GM12878 (cell line): ENCODE measurements at regions not wholly inside any gene's neighbourhood (a gene's known extent, or its start where the extent isn't known, plus 50 kb on each side); places are given as distances from the start of the nearest gene placed in this dataset.

Source experiments
- ATAC-seq: fragments of 200-7000 bp; cut with Tn5 transposase; 3 replicates; pipeline ENCODE4 v1.9.1; 2020; ENCODE audit warnings: mild to moderate bottlenecking, moderate library complexity
- BruUV-seq: library from RNA; stranded (reverse); fragments of 400-500 nt; replicated peaks from 2 replicates; lab custom pipeline; 2021; lab: Mats Ljungman, UMichigan
- CTCF ChIA-PET: fragments of 300-600 bp; sonication (Branson Sonifier 250); formaldehyde crosslinking; extraction: SDS; loops from one replicate; lab custom pipeline; 2021; ENCODE audit warnings: inconsistent platforms; lab: Yijun Ruan, JAX
- POLR2A ChIA-PET: fragments of 350-600 bp; formaldehyde crosslinking; extraction: SDS; loops from one replicate; lab custom pipeline; 2021; ENCODE audit warnings: inconsistent platforms; lab: Charles Lee
- RAD21 ChIA-PET: fragments of 300-600 bp; sonication (Branson Sonifier 250); formaldehyde crosslinking; loops from one replicate; lab custom pipeline; 2023; ENCODE audit warnings: antibody characterized with exemption; ENCODE audit not compliant: unreplicated experiment; lab: Charles Lee
- SMC1A ChIA-PET: fragments of 300-600 bp; sonication (Branson Sonifier 250); formaldehyde crosslinking; loops from one replicate; lab custom pipeline; 2023; ENCODE audit not compliant: unreplicated experiment, uncharacterized antibody; lab: Charles Lee
- DNase-seq: peaks from one replicate; pipeline ENCODE4 v3.0.0-alpha.2; 2011; ENCODE audit warnings: low read depth, low spot score
- FAIRE-seq: peaks from 3 replicates; lab custom pipeline; 2011; peaks lifted over from hg19 to GRCh38; lab: Jason Lieb, UNC
- H2AFZ ChIP-seq: 2 replicates; pipeline ENCODE4 v1.6.0; 2011; ENCODE audit warnings: low read depth, low read length, control low read depth; ENCODE audit not compliant: control insufficient read depth
- H3K27ac ChIP-seq: 2 replicates; pipeline ENCODE4 v1.5.1; 2011; ENCODE audit warnings: control low read depth; ENCODE audit not compliant: control insufficient read depth, insufficient read depth
- H3K27me3 ChIP-seq, 2 experiments: replicated peaks in 1 of 2; 2 replicates each; pipeline versions ENCODE4 v1.6.0 to v1.6.1; 2011; ENCODE audit warnings: low read length in 1 of 2; ENCODE audit not compliant: control insufficient read depth in 2 of 2, insufficient read depth in 2 of 2
- H3K36me3 ChIP-seq, 2 experiments: 2 replicates each; pipeline ENCODE4 v1.5.1; 2011; ENCODE audit warnings: low read length in 1 of 2; ENCODE audit not compliant: control insufficient read depth in 2 of 2, insufficient read depth in 2 of 2
- H3K4me1 ChIP-seq: 2 replicates; pipeline ENCODE4 v1.6.1; 2011; ENCODE audit warnings: mild to moderate bottlenecking, low read length, moderate library complexity, mixed read lengths; ENCODE audit not compliant: control insufficient read depth, insufficient read depth
- H3K4me2 ChIP-seq: 2 replicates; pipeline ENCODE4 v1.6.0; 2011; ENCODE audit warnings: control low read depth; ENCODE audit not compliant: control insufficient read depth, insufficient read depth
- H3K4me3 ChIP-seq: fragments of 200-600 bp; sonication (generic); 2 replicates; pipeline ENCODE4 v1.5.1; 2016
- H3K79me2 ChIP-seq: 2 replicates; pipeline ENCODE4 v1.6.0; 2011; ENCODE audit warnings: low read length; ENCODE audit not compliant: control insufficient read depth, insufficient read depth
- H3K9ac ChIP-seq: 2 replicates; pipeline ENCODE4 v1.8.0; 2011; ENCODE audit warnings: low read length, control low read depth, mixed read lengths; ENCODE audit not compliant: control insufficient read depth, insufficient read depth
- H3K9me3 ChIP-seq: replicated peaks from 3 replicates; pipeline ENCODE4 v1.5.1; 2011; ENCODE audit warnings: mild to moderate bottlenecking, low read length; ENCODE audit not compliant: control insufficient read depth, insufficient read depth
- H4K20me1 ChIP-seq: 2 replicates; pipeline ENCODE4 v1.6.0; 2011; ENCODE audit not compliant: control insufficient read depth, insufficient read depth
- ETV6 ChIP-seq, 2 experiments: fragments of 450-650 bp in 1 of 2; IDR thresholded peaks in 1 of 2; conservative IDR thresholded peaks in 1 of 2; 2 replicates each; pipeline ENCODE4 v1.6.1; 2014; ENCODE audit warnings: antibody characterized with exemption in 1 of 2, borderline replicate concordance in 1 of 2, low read depth in 1 of 2, mild to moderate bottlenecking in 1 of 2, moderate library complexity in 1 of 2
- JUND ChIP-seq: IDR thresholded peaks from 2 replicates; pipeline ENCODE4 v1.6.1; 2012; ENCODE audit warnings: low read depth, mild to moderate bottlenecking, low read length, improper control_type of control experiment, moderate library complexity
- MYB ChIP-seq: fragments of 150-350 bp; IDR thresholded peaks from 2 replicates; pipeline ENCODE4 v1.6.1; 2014; ENCODE audit warnings: mild to moderate bottlenecking, low read depth, low read length, borderline replicate concordance
- POLR2A ChIP-seq: IDR thresholded peaks from 2 replicates; pipeline ENCODE4 v1.6.1; 2011; ENCODE audit warnings: low read depth, mild to moderate bottlenecking, low read length
- POLR2AphosphoS5 ChIP-seq: IDR thresholded peaks from 2 replicates; pipeline ENCODE4 v1.6.1; 2011; ENCODE audit warnings: mild to moderate bottlenecking, low read length, inconsistent platforms
- WGBS: methylation state at CpG from one replicate; pipeline ENCODE4 v1.1.6; 2016; ENCODE audit warnings: low lambda C conversion rate; ENCODE audit not compliant: insufficient replicate concordance, insufficient coverage; ENCODE audit errors: missing lambda C conversion rate; 5-methylcytosine and 5-hydroxymethylcytosine counted together
- in situ Hi-C: fragments of 300-500 bp; cut with MboI; formaldehyde crosslinking; loops from 9 replicates; pipeline ENCODE4 v1.14.3; 2018; ENCODE audit warnings: mixed read lengths
- intact Hi-C: fragments of 100-400 bp; cut with micrococcal nuclease; formaldehyde crosslinking; loops from one replicate; pipeline ENCODE4 v1.14.2; 2022; ENCODE audit not compliant: unreplicated experiment
- TF ChIP-seq, protein P1 (sequence below): fragments of 450-650 bp; IDR thresholded peaks from 2 replicates; pipeline ENCODE4 v1.6.1; 2014; ENCODE audit warnings: mild to moderate bottlenecking
- TF ChIP-seq, protein P2 (sequence below): fragments of 450-650 bp; conservative IDR thresholded peaks from 2 replicates; pipeline ENCODE4 v1.6.1; 2017; ENCODE audit warnings: mild to moderate bottlenecking, moderate library complexity
- TF ChIP-seq, protein P3 (sequence below): IDR thresholded peaks from 2 replicates; pipeline ENCODE4 v1.6.1; 2012; ENCODE audit warnings: mild to moderate bottlenecking, low read depth, low read length
- TF ChIP-seq, protein P4 (sequence below): IDR thresholded peaks from 2 replicates; pipeline ENCODE4 v1.6.1; 2012; ENCODE audit warnings: improper control_type of control experiment, low read depth, low read length; ENCODE audit not compliant: insufficient replicate concordance

DNA sequence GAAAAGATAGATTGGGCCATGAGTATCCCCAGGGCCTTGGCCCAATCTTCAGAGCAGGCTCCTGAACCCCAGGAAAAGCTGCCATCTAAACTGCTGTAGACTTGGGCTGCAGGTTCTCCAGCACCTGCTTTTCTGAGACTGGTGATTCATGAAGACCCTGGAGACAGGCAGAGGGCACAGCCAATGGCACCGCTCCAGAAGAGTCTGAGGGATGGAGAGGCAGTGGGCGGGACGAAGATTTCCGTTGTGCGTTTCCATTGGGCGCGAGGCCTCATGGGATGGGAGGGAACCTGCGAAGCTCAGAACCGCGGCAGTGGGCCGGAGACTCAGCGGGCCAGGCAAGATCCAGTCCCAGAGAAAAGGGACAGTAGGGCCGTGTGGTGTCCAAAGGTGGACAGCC is 375.1 kb downstream of the IPO8 start:
- no peaks in the 10 kb centered on the region for H3K27me3 ChIP-seq
- WGBS, result 66% methylated on average over 13 of the region's 13 CpGs
- DNase-seq (no peak), ATAC-seq (no peak), FAIRE-seq (no peak)
- H3K4me3 ChIP-seq, result no peak overlapping the region
- H3K79me2 ChIP-seq, result no peaks in the 10 kb centered on the region
- SMC1A ChIA-PET, result no interaction called here
- H4K20me1 ChIP-seq, result no peaks in the 10 kb centered on the region
- H3K9me3 ChIP-seq, result no peaks in the 10 kb centered on the region
- CTCF ChIA-PET, result no interaction called here
- H3K4me2 ChIP-seq, result no peak overlapping the region
- H3K4me1 ChIP-seq, result no peaks in the 10 kb centered on the region
- no peak overlapping the region for H2AFZ ChIP-seq
- in situ Hi-C loops, result no loop called here
- no TSS peak for BruUV-seq
- intact Hi-C loops, result no loop called here
- no peak overlapping the region for H3K9ac ChIP-seq
- RAD21 ChIA-PET, result no interaction called here
- no peak overlapping the region for H3K27ac ChIP-seq
- TF ChIP-seq POLR2A, result no peak
- TF ChIP-seq, protein P1, sequence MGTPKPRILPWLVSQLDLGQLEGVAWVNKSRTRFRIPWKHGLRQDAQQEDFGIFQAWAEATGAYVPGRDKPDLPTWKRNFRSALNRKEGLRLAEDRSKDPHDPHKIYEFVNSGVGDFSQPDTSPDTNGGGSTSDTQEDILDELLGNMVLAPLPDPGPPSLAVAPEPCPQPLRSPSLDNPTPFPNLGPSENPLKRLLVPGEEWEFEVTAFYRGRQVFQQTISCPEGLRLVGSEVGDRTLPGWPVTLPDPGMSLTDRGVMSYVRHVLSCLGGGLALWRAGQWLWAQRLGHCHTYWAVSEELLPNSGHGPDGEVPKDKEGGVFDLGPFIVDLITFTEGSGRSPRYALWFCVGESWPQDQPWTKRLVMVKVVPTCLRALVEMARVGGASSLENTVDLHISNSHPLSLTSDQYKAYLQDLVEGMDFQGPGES, result no peak
- no peak for TF ChIP-seq JUND
- TF ChIP-seq, protein P2, sequence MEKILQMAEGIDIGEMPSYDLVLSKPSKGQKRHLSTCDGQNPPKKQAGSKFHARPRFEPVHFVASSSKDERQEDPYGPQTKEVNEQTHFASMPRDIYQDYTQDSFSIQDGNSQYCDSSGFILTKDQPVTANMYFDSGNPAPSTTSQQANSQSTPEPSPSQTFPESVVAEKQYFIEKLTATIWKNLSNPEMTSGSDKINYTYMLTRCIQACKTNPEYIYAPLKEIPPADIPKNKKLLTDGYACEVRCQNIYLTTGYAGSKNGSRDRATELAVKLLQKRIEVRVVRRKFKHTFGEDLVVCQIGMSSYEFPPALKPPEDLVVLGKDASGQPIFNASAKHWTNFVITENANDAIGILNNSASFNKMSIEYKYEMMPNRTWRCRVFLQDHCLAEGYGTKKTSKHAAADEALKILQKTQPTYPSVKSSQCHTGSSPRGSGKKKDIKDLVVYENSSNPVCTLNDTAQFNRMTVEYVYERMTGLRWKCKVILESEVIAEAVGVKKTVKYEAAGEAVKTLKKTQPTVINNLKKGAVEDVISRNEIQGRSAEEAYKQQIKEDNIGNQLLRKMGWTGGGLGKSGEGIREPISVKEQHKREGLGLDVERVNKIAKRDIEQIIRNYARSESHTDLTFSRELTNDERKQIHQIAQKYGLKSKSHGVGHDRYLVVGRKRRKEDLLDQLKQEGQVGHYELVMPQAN, result no peak
- TF ChIP-seq, protein P3, sequence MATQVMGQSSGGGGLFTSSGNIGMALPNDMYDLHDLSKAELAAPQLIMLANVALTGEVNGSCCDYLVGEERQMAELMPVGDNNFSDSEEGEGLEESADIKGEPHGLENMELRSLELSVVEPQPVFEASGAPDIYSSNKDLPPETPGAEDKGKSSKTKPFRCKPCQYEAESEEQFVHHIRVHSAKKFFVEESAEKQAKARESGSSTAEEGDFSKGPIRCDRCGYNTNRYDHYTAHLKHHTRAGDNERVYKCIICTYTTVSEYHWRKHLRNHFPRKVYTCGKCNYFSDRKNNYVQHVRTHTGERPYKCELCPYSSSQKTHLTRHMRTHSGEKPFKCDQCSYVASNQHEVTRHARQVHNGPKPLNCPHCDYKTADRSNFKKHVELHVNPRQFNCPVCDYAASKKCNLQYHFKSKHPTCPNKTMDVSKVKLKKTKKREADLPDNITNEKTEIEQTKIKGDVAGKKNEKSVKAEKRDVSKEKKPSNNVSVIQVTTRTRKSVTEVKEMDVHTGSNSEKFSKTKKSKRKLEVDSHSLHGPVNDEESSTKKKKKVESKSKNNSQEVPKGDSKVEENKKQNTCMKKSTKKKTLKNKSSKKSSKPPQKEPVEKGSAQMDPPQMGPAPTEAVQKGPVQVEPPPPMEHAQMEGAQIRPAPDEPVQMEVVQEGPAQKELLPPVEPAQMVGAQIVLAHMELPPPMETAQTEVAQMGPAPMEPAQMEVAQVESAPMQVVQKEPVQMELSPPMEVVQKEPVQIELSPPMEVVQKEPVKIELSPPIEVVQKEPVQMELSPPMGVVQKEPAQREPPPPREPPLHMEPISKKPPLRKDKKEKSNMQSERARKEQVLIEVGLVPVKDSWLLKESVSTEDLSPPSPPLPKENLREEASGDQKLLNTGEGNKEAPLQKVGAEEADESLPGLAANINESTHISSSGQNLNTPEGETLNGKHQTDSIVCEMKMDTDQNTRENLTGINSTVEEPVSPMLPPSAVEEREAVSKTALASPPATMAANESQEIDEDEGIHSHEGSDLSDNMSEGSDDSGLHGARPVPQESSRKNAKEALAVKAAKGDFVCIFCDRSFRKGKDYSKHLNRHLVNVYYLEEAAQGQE, result no peak
- TF ChIP-seq, protein P4, sequence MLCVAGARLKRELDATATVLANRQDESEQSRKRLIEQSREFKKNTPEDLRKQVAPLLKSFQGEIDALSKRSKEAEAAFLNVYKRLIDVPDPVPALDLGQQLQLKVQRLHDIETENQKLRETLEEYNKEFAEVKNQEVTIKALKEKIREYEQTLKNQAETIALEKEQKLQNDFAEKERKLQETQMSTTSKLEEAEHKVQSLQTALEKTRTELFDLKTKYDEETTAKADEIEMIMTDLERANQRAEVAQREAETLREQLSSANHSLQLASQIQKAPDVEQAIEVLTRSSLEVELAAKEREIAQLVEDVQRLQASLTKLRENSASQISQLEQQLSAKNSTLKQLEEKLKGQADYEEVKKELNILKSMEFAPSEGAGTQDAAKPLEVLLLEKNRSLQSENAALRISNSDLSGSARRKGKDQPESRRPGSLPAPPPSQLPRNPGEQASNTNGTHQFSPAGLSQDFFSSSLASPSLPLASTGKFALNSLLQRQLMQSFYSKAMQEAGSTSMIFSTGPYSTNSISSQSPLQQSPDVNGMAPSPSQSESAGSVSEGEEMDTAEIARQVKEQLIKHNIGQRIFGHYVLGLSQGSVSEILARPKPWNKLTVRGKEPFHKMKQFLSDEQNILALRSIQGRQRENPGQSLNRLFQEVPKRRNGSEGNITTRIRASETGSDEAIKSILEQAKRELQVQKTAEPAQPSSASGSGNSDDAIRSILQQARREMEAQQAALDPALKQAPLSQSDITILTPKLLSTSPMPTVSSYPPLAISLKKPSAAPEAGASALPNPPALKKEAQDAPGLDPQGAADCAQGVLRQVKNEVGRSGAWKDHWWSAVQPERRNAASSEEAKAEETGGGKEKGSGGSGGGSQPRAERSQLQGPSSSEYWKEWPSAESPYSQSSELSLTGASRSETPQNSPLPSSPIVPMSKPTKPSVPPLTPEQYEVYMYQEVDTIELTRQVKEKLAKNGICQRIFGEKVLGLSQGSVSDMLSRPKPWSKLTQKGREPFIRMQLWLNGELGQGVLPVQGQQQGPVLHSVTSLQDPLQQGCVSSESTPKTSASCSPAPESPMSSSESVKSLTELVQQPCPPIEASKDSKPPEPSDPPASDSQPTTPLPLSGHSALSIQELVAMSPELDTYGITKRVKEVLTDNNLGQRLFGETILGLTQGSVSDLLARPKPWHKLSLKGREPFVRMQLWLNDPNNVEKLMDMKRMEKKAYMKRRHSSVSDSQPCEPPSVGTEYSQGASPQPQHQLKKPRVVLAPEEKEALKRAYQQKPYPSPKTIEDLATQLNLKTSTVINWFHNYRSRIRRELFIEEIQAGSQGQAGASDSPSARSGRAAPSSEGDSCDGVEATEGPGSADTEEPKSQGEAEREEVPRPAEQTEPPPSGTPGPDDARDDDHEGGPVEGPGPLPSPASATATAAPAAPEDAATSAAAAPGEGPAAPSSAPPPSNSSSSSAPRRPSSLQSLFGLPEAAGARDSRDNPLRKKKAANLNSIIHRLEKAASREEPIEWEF, result no peak
- TF ChIP-seq MYB, result no peak
- TF ChIP-seq POLR2AphosphoS5, result no peak
- TF ChIP-seq ETV6 (conservative IDR thresholded peaks at IDR 0.05 in 1 of 2, IDR thresholded peaks at IDR 0.05 in 1 of 2; ENCODE audit: borderline replicate concordance in 1 of 2, low read depth in 1 of 2), result no peak
- no peaks in the 10 kb centered on the region for H3K36me3 ChIP-seq
- POLR2A ChIA-PET, result no interaction called here
